SU-DHL-6 (cell line): ENCODE measurements at regions not wholly inside any gene's neighbourhood (a gene's known extent, or its start where the extent isn't known, plus 50 kb on each side); places are given as distances from the start of the nearest gene placed in this dataset.

Experiments
- H2AFZ ChIP-seq: fragments of 200-600 bp; sonication (generic); 2 replicates; pipeline ENCODE4 v1.6.1; 2014; ENCODE audit warnings: low read depth, mild to moderate bottlenecking, moderate library complexity, mixed read lengths, antibody characterized with exemption, low read length; ENCODE audit not compliant: severe bottlenecking
- H3F3A ChIP-seq: fragments of 200-600 bp; shearing (Covaris generic); 2 replicates; pipeline ENCODE4 v1.6.0; 2016; ENCODE audit warnings: antibody characterized with exemption, mild to moderate bottlenecking; ENCODE audit not compliant: insufficient read depth
- H3K27ac ChIP-seq: fragments of 200-600 bp; sonication (generic); 2 replicates; pipeline ENCODE4 v1.5.1; 2016; ENCODE audit warnings: low read depth, mild to moderate bottlenecking, low read length, moderate library complexity, mixed read lengths
- H3K27me3 ChIP-seq: fragments of 200-600 bp; sonication (generic), shearing (Covaris generic); 2 replicates; pipeline ENCODE4 v1.6.0; 2014; ENCODE audit warnings: mild to moderate bottlenecking, low read length
- H3K36me3 ChIP-seq: fragments of 200-600 bp; sonication (generic); 2 replicates; pipeline ENCODE4 v1.6.1; 2014; ENCODE audit warnings: mild to moderate bottlenecking, low read length, mixed read lengths
- H3K4me2 ChIP-seq: fragments of 300-600, 200-600 bp; shearing (Covaris generic), sonication (generic); 2 replicates; pipeline ENCODE4 v1.6.0; 2014; ENCODE audit warnings: low read length, low read depth, mild to moderate bottlenecking; ENCODE audit not compliant: poor library complexity, severe bottlenecking
- H3K4me3 ChIP-seq: fragments of 200-600 bp; sonication (generic); 2 replicates; pipeline ENCODE4 v1.5.1; 2014; ENCODE audit warnings: antibody characterized with exemption, low read length, mild to moderate bottlenecking, mixed read lengths; ENCODE audit not compliant: insufficient read depth, poor library complexity, severe bottlenecking
- H3K79me2 ChIP-seq: fragments of 200-600 bp; sonication (generic); 2 replicates; pipeline ENCODE4 v1.6.1; 2014; ENCODE audit warnings: mild to moderate bottlenecking, low read length, moderate library complexity; ENCODE audit not compliant: insufficient read depth
- H3K9ac ChIP-seq: fragments of 200-600 bp; sonication (generic); 2 replicates; pipeline ENCODE4 v1.7.0; 2014; ENCODE audit warnings: mild to moderate bottlenecking, low read length
- H3K9me2 ChIP-seq: fragments of 200-600 bp; sonication (generic); replicated peaks from 2 replicates; pipeline ENCODE4 v1.6.1; 2014; ENCODE audit warnings: low read length; ENCODE audit not compliant: insufficient read depth
- H3K9me3 ChIP-seq: fragments of 200-600 bp; sonication (generic); 2 replicates; pipeline ENCODE4 v1.6.1; 2014; ENCODE audit warnings: low read length, mixed read lengths; ENCODE audit not compliant: insufficient read depth
- H4K20me1 ChIP-seq: fragments of 200-600 bp; sonication (generic); 2 replicates; pipeline ENCODE4 v1.6.1; 2014; ENCODE audit warnings: low read depth, mild to moderate bottlenecking, antibody characterized with exemption, low read length, moderate library complexity, mixed read lengths
- CTCF ChIP-seq: fragments of 200-600 bp; sonication (generic); IDR thresholded peaks from one replicate; pipeline ENCODE4 v1.5.1; 2017; ENCODE audit warnings: antibody characterized with exemption, mild to moderate bottlenecking, low read length, moderate library complexity; ENCODE audit not compliant: insufficient read depth, poor library complexity, severe bottlenecking
- EZH2phosphoT487 ChIP-seq: fragments of 200-600 bp; sonication (generic), shearing (Covaris generic); conservative IDR thresholded peaks from 2 replicates; pipeline ENCODE4 v1.6.1; 2018; ENCODE audit warnings: mild to moderate bottlenecking, antibody characterized with exemption, low read length, moderate library complexity, mixed read lengths

DNA sequence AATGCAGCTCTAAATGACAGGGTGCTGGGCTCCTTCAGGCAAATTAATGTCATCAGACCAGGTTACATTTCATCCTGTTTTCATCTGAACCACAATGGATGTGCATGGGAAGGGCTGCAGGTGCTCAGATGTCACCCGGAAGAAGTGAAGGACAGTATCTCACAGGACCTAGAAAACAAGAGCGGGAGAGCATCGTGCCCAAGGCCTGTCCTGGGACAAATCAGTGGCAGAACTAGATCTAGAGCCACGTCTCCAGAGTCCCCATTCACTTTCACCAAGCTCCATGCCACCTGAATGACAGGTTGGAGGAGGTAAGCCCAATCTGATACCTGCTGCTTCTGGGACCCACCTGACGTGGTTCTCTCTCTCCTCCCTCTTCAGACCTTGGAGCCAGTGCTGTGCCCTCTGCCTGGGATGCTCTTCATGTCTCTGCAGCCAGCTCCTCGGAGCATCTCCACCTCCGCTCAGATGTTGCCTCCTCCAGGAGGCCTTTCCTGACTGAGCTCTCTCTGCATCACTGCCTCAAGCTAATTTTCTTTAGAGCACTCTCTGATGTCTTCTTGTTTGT lies 77.3 kb downstream of the CPN2 start:
- no peak overlapping the region for H3K27ac ChIP-seq
- no peak overlapping the region for H3K4me3 ChIP-seq
- H3K27me3 ChIP-seq: no peaks in the 10 kb centered on the region
- H3K4me2 ChIP-seq: no peak overlapping the region
- no peaks in the 10 kb centered on the region for H3K36me3 ChIP-seq
- H2AFZ ChIP-seq: no peak overlapping the region
- no peaks in the 10 kb centered on the region for H3K79me2 ChIP-seq
- no peaks in the 10 kb centered on the region for H3K9me3 ChIP-seq
- no peak overlapping the region for H3K9ac ChIP-seq
- no peaks in the 10 kb centered on the region for H3F3A ChIP-seq
- H4K20me1 ChIP-seq: no peaks in the 10 kb centered on the region
- TF ChIP-seq CTCF (no peak), EZH2phosphoT487 (no peak)
- H3K9me2 ChIP-seq: no peaks in the 10 kb centered on the region

GRCh38 chr3:194274424-194275085 lies 76.6 kb downstream of the CPN2 start:
- no peaks in the 10 kb centered on the region for H3K9me3 ChIP-seq
- H4K20me1 ChIP-seq: no peaks in the 10 kb centered on the region
- no peaks in the 10 kb centered on the region for H3F3A ChIP-seq
- no peaks in the 10 kb centered on the region for H3K36me3 ChIP-seq
- no peak overlapping the region for H3K4me2 ChIP-seq
- H3K27ac ChIP-seq: no peak overlapping the region
- no peak for TF ChIP-seq CTCF
- no peak overlapping the region for H3K9ac ChIP-seq
- no peaks in the 10 kb centered on the region for H3K27me3 ChIP-seq
- no peaks in the 10 kb centered on the region for H3K9me2 ChIP-seq
- H2AFZ ChIP-seq: no peak overlapping the region
- no peaks in the 10 kb centered on the region for H3K79me2 ChIP-seq
- H3K4me3 ChIP-seq: no peak overlapping the region

DNA sequence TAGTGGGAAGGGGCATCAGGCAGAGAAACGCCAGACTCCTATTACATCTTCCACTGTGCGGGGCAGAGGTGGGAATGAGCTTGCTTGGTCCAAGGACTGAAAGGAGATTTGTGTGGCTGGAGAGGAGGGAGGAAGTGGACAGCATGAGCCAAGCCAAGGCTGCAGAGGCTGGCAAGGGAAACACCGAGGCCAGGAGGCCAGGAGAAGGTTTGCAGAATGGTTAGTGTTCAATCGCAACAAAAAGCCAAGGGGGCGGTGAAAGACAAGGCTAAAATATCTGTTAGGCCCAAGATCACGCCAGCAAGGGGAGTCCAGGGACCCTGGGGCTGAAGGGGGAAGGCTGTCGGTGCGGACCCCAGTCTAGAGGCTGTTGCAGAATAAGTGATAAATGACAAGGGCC lies 75.8 kb downstream of the CPN2 start:
- Histone ChIP-seq H3K27ac (no peak overlapping the region), H3K4me2 (no peak overlapping the region), H3F3A (no peaks in the 10 kb centered on the region)

More for the DNA sequence above, 75.8 kb downstream of the CPN2 start:
- Histone ChIP-seq H3K36me3 (no peaks in the 10 kb centered on the region), H4K20me1 (no peaks in the 10 kb centered on the region), H3K4me3 (no peak overlapping the region), H3K79me2 (no peaks in the 10 kb centered on the region), H3K9ac (no peak overlapping the region), H3K9me2 (no peaks in the 10 kb centered on the region), H3K9me3 (no peaks in the 10 kb centered on the region), H3K27me3 (no peaks in the 10 kb centered on the region), H2AFZ (no peak overlapping the region)
- TF ChIP-seq EZH2phosphoT487: no peak
- no peak for TF ChIP-seq CTCF
